K562 (cell line): ENCODE measurements at regions not wholly inside any gene's neighbourhood (a gene's known extent, or its start where the extent isn't known, plus 50 kb on each side); places are given as distances from the start of the nearest gene placed in this dataset.

Experiments
- PCBP1 ChIP-seq: fragments of 200-400 bp; formaldehyde crosslinking; IDR thresholded peaks from 2 replicates; pipeline ENCODE4 v1.6.1; 2018; ENCODE audit warnings: mild to moderate bottlenecking, low read depth, low read length; ENCODE audit not compliant: poor library complexity, severe bottlenecking
- ZNF431 ChIP-seq: sonication (generic); formaldehyde crosslinking; IDR thresholded peaks from 2 replicates; pipeline ENCODE4 v1.8.0; 2022; ENCODE audit warnings: mild to moderate bottlenecking, missing genetic modification reagents
- TF ChIP-seq, protein P1 (sequence below), 3 experiments: IDR thresholded peaks in 2 of 3; conservative IDR thresholded peaks in 1 of 3; 2 replicates each; pipeline ENCODE4 v1.5.1; 2011 to 2012; ENCODE audit warnings: low read length in 3 of 3, mild to moderate bottlenecking in 3 of 3, control low read depth in 2 of 3, improper control_type of control experiment in 1 of 3, inconsistent platforms in 1 of 3, low read depth in 1 of 3, mixed read lengths in 1 of 3, moderate library complexity in 1 of 3; ENCODE audit not compliant: insufficient read depth in 2 of 3

DNA sequence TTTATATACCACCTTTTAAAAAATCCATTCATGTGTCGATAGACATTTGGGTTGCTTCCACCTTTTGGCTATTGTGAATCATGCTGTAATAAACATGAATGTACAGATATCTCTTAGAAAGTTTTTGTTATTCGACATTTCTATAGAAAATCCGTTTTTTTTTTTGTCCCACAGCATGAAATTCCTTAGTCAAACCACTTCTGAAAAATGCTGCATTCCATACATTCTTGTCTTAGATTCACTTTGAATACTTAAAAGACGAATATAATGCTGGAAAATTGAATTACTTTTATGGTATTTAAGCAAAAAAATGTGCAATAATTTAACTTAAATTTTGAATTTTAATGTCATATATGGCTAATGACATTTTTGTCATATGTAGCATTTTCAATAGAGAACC is 1345.5 kb downstream of the TECRL start:
- TF ChIP-seq, protein P1, sequence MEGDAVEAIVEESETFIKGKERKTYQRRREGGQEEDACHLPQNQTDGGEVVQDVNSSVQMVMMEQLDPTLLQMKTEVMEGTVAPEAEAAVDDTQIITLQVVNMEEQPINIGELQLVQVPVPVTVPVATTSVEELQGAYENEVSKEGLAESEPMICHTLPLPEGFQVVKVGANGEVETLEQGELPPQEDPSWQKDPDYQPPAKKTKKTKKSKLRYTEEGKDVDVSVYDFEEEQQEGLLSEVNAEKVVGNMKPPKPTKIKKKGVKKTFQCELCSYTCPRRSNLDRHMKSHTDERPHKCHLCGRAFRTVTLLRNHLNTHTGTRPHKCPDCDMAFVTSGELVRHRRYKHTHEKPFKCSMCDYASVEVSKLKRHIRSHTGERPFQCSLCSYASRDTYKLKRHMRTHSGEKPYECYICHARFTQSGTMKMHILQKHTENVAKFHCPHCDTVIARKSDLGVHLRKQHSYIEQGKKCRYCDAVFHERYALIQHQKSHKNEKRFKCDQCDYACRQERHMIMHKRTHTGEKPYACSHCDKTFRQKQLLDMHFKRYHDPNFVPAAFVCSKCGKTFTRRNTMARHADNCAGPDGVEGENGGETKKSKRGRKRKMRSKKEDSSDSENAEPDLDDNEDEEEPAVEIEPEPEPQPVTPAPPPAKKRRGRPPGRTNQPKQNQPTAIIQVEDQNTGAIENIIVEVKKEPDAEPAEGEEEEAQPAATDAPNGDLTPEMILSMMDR (IDR thresholded peaks at IDR 0.05 in 2 of 3, conservative IDR thresholded peaks at IDR 0.05 in 1 of 3; ENCODE audit: insufficient read depth in 2 of 3, low read depth in 1 of 3, low read length in 3 of 3), result no peak
- TF ChIP-seq ZNF431 (CRISPR knock-in tag), result no peak
- no peak for TF ChIP-seq PCBP1
